Activated naive CD4-positive, alpha-beta T cell treated with anti-CD3 and anti-CD28 coated beads for 36 hours (primary cell): ENCODE measurements at regions not wholly inside any gene's neighbourhood (a gene's known extent, or its start where the extent isn't known, plus 50 kb on each side); places are given as distances from the start of the nearest gene placed in this dataset.
"Not testable (repeated sequence)": the region's sequence is repeated elsewhere in the genome, so short reads cannot be mapped to it uniquely, and the experiment has no call there.

Experiments used
- CTCF ChIA-PET: fragments of 350-600 bp; sonication (Branson Sonifier 250); formaldehyde crosslinking; loops from one replicate; lab custom pipeline; 2021; ENCODE audit warnings: antibody characterized with exemption; lab: Charles Lee
- DNase-seq: peaks from one replicate; pipeline ENCODE4 v3.0.0-alpha.2; 2020
- H3K27ac Mint-ChIP-seq: one replicate; pipeline ENCODE4 v1.8.0; 2021; ENCODE audit warnings: mild to moderate bottlenecking, mixed read lengths
- H3K27me3 Mint-ChIP-seq: one replicate; pipeline ENCODE4 v1.8.0; 2021; ENCODE audit warnings: low read depth, mixed read lengths
- H3K36me3 Mint-ChIP-seq: one replicate; pipeline ENCODE4 v1.8.0; 2021; ENCODE audit warnings: low read depth, mixed read lengths
- H3K4me1 Mint-ChIP-seq: one replicate; pipeline ENCODE4 v1.8.0; 2021; ENCODE audit warnings: low read depth, mixed read lengths
- H3K4me3 Mint-ChIP-seq: one replicate; pipeline ENCODE4 v1.8.0; 2021; ENCODE audit warnings: mild to moderate bottlenecking, moderate library complexity, mixed read lengths
- H3K9me3 Mint-ChIP-seq: one replicate; pipeline ENCODE4 v1.8.0; 2021; ENCODE audit warnings: mixed read lengths
- intact Hi-C: fragments of 100-400 bp; cut with micrococcal nuclease; formaldehyde crosslinking; loops from one replicate; pipeline ENCODE4 v1.15.1; 2023

DNA sequence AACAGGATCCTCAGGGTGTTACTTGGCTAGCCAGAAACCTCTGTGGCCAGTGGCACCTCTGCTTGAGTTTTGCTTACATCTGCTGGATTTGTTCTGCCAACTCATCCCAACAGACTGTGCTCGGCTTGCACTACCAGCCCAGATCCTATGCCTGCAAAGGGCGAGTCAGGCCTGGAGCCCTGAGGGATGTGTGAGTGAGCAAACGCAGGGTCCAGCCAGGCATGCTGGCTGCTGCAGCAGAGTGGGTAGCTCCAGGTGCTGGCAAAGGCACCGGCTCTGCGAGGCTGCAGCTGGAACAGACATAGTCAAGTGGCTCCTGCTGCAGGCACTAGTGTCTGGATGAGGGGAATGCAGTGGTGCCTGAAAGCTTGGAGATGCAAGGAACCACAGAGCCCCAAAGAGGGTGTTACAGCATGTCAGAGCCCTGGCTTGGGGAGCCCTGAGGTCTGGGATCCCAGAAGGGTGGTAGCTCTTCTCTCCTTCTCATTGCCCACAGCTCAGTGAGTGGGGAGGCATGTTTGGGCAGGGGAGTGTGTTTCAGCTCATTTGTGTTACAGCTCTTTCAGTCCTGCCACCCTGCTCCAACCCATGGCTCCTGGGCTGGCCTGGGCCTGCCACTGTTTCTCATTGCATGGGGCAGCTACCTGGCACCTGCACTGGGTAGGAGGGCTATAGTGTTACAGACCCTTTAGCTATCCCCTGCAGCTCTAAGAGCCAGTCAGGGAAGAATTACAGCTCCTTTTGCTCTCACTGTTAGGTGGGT lies 332.6 kb downstream of the TAF11L14 start:
- intact Hi-C loops: no loop called here
- no peaks in the 10 kb centered on the region for H3K27me3 Mint-ChIP-seq
- no peaks in the 10 kb centered on the region for H3K4me1 Mint-ChIP-seq
- no peak for DNase-seq
- no peaks in the 10 kb centered on the region for H3K36me3 Mint-ChIP-seq
- H3K4me3 Mint-ChIP-seq: no peak overlapping the region
- CTCF ChIA-PET: no interaction called here
- H3K27ac Mint-ChIP-seq: no peak overlapping the region
- H3K9me3 Mint-ChIP-seq: peaks cover 7% of the 10 kb centered on the region

- no peaks in the 10 kb centered on the region for H3K4me1 Mint-ChIP-seq
- CTCF ChIA-PET: no interaction called here
- intact Hi-C loops: no loop called here
- no peaks in the 10 kb centered on the region for H3K27me3 Mint-ChIP-seq
- no peaks in the 10 kb centered on the region for H3K36me3 Mint-ChIP-seq
- DNase-seq: no peak
- no peak overlapping the region for H3K4me3 Mint-ChIP-seq
- no peaks in the 10 kb centered on the region for H3K9me3 Mint-ChIP-seq
- H3K27ac Mint-ChIP-seq: no peak overlapping the region
Measured at GRCh38 chr5:17976404-17976803, 342.1 kb downstream of the TAF11L14 start.

DNA sequence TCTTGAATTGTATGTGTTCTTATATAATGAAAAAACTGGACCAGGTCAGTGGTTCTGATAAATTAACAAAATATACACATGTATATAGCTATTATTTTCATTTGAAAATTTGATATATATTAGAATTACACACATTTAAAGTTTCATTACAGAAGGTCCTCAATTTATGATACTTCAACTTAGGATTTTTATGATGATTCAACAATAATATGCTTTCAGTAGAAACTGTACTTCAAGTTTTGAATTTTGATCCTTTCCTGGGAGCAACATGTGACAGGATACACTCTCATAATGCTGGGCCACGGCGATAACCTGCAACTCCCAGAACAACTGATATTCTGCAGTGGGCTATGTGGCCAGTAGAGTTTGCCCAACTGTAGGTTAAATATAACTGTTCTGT lies 344.7 kb downstream of the TAF11L14 start:
- Mint-ChIP-seq H3K27me3 (no peaks in the 10 kb centered on the region), H3K36me3 (no peaks in the 10 kb centered on the region), H3K9me3 (peaks cover 3% of the 10 kb centered on the region), H3K4me1 (no peaks in the 10 kb centered on the region), H3K4me3 (no peak overlapping the region), H3K27ac (no peak overlapping the region)
- intact Hi-C loops: no loop called here
- DNase-seq: no peak
- CTCF ChIA-PET: no interaction called here

DNA sequence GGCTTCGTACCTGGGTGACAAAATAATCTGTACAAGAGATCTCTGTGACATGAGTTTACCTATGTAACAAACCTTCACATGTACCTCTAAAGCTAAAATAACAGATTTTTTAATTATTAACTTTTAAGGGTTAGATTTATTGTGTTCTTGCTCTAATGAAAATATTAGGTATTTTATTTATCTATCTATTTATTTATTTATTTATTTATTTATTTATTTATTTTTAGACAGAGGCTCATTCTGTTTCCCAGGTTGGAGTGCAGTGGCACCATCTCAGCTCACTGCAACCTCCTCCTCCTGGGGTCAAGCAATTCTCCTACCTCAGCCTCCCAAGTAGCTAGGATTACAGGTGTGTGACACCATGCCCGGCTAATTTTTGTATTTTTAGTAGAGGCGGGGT lies 348.4 kb downstream of the TAF11L14 start:
- H3K4me1 Mint-ChIP-seq, H3K4me3 Mint-ChIP-seq, CTCF ChIA-PET, H3K27me3 Mint-ChIP-seq, H3K9me3 Mint-ChIP-seq, H3K36me3 Mint-ChIP-seq, H3K27ac Mint-ChIP-seq, intact Hi-C loops, DNase-seq: not testable (repeated sequence)

GRCh38 chr5:17989036-17989435 lies 354.8 kb downstream of the TAF11L14 start:
- Mint-ChIP-seq H3K4me3 (no peak overlapping the region), H3K36me3 (no peaks in the 10 kb centered on the region), H3K9me3 (no peaks in the 10 kb centered on the region), H3K4me1 (no peaks in the 10 kb centered on the region), H3K27me3 (no peaks in the 10 kb centered on the region), H3K27ac (no peak overlapping the region)
- DNase-seq: no peak
- intact Hi-C loops: no loop called here
- CTCF ChIA-PET: no interaction called here

- H3K9me3 Mint-ChIP-seq: no peaks in the 10 kb centered on the region
- no peak overlapping the region for H3K4me3 Mint-ChIP-seq
- intact Hi-C loops: no loop called here
- no peak overlapping the region for H3K27ac Mint-ChIP-seq
- CTCF ChIA-PET: no interaction called here
- H3K36me3 Mint-ChIP-seq: no peaks in the 10 kb centered on the region
- no peaks in the 10 kb centered on the region for H3K4me1 Mint-ChIP-seq
- DNase-seq: no peak
- no peaks in the 10 kb centered on the region for H3K27me3 Mint-ChIP-seq
Measured at GRCh38 chr5:17989567-17990563, 355.6 kb downstream of the TAF11L14 start.

- Mint-ChIP-seq H3K27me3 (no peaks in the 10 kb centered on the region), H3K9me3 (no peaks in the 10 kb centered on the region), H3K36me3 (no peaks in the 10 kb centered on the region), H3K27ac (no peak overlapping the region), H3K4me1 (no peaks in the 10 kb centered on the region), H3K4me3 (no peak overlapping the region)
- no peak for DNase-seq
- intact Hi-C loops: no loop called here
- CTCF ChIA-PET: no interaction called here
Measured at GRCh38 chr5:17991775-17992174, 357.5 kb downstream of the TAF11L14 start.

DNA sequence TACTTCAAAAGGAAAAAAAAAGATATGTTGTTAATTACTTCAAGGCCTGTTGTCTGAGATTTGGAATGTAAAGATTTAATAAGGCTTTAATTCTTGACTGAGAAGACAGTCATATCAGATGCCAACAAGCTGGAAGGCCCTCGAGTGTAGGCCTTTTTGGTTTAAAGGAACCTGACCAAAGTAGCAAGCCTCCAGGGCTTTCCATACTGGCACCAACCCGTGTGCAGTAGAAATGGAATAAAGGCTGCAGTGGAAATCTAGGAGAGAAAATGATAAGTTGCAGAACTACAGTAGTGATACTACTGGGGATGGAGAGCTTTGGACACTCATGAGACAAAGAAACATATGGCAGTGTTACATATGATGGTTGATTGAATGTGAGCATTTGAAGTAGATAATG lies 358.0 kb downstream of the TAF11L14 start:
- Mint-ChIP-seq H3K27me3 (no peaks in the 10 kb centered on the region), H3K27ac (no peak overlapping the region), H3K4me1 (no peaks in the 10 kb centered on the region), H3K4me3 (no peak overlapping the region), H3K36me3 (no peaks in the 10 kb centered on the region), H3K9me3 (no peaks in the 10 kb centered on the region)
- intact Hi-C loops: no loop called here
- CTCF ChIA-PET: no interaction called here
- no peak for DNase-seq

GRCh38 chr5:17995997-17996396 lies 361.7 kb downstream of the TAF11L14 start:
- H3K27ac Mint-ChIP-seq: no peak overlapping the region
- no peaks in the 10 kb centered on the region for H3K36me3 Mint-ChIP-seq
- H3K9me3 Mint-ChIP-seq: peaks cover 2% of the 10 kb centered on the region
- no peaks in the 10 kb centered on the region for H3K4me1 Mint-ChIP-seq
- CTCF ChIA-PET: no interaction called here
- no peaks in the 10 kb centered on the region for H3K27me3 Mint-ChIP-seq
- intact Hi-C loops: no loop called here
- no peak for DNase-seq
- no peak overlapping the region for H3K4me3 Mint-ChIP-seq

DNA sequence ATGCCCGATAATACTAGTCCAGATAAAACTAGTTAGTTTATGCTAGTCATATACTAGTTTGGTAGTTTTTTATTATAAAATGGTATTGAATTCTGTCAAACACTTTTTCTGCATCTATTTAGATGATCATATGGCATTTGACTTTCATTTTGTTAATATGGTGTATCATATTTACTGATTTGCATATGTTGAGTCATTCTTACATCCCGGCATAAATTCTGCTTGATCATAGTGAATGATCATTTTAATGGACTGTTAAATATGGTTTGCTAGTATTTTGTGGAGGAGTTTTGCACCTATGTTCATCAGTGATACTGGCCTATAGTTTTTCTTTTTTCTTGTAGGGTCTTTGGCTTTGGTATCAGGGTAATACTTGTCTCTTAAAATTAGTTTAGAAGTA lies 365.6 kb downstream of the TAF11L14 start:
- Mint-ChIP-seq H3K36me3 (no peaks in the 10 kb centered on the region), H3K4me1 (no peaks in the 10 kb centered on the region), H3K9me3 (peaks cover 7% of the 10 kb centered on the region), H3K4me3 (no peak overlapping the region), H3K27ac (no peak overlapping the region), H3K27me3 (no peaks in the 10 kb centered on the region)
- intact Hi-C loops: no loop called here
- DNase-seq: no peak
- CTCF ChIA-PET: no interaction called here

DNA sequence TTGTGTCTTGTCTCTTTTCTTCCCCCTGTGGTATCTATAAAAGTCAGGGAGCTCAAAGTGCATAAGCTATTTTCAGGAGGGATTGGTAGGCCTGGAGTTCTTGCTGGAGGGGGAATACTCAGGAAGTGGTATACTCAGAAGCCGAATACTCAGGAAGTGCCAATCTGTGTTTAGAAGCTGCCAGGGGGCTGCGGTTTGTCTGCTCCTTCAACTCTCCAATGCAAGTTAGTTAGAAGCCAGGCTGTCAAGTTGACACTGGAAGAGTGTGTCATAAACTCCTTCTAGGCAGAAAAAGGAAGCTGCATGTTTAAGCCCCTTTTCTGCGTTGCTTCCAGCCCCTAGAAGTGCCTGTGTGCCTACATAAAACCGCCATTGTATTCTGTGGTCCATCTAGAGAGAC lies 366.5 kb downstream of the TAF11L14 start:
- Mint-ChIP-seq H3K9me3 (peaks cover 14% of the 10 kb centered on the region), H3K27me3 (no peaks in the 10 kb centered on the region), H3K4me1 (no peaks in the 10 kb centered on the region), H3K27ac (no peak overlapping the region), H3K4me3 (no peak overlapping the region), H3K36me3 (no peaks in the 10 kb centered on the region)
- intact Hi-C loops: no loop called here
- CTCF ChIA-PET: no interaction called here
- DNase-seq: no peak

GRCh38 chr5:18003312-18003711 lies 369.1 kb downstream of the TAF11L14 start:
- H3K9me3 Mint-ChIP-seq: peaks cover 16% of the 10 kb centered on the region
- H3K27me3 Mint-ChIP-seq: no peaks in the 10 kb centered on the region
- H3K4me1 Mint-ChIP-seq: no peaks in the 10 kb centered on the region
- no peak overlapping the region for H3K4me3 Mint-ChIP-seq
- CTCF ChIA-PET: no interaction called here
- no peak overlapping the region for H3K27ac Mint-ChIP-seq
- no peaks in the 10 kb centered on the region for H3K36me3 Mint-ChIP-seq
- intact Hi-C loops: no loop called here
- DNase-seq: no peak

DNA sequence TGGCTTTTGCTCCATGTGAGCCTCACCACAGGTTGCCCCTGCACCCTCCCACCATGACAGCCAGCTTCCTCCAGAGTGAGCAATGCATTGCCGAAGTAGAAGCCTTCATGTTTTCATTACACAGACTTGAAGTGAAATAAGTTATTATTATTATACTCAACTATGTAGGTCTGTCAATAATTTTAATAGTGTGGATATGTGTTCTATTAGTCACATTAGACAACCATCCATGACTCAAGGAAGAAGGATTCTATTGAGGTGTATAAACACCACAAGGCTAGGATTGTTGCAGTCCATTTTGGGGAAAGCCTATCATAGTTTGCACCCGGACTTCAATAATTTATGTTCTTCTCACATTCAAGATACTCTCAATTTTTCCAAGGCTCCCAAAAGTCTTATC lies 369.5 kb downstream of the TAF11L14 start:
- intact Hi-C loops: no loop called here
- Mint-ChIP-seq H3K27me3 (no peaks in the 10 kb centered on the region), H3K4me1 (no peaks in the 10 kb centered on the region), H3K27ac (no peak overlapping the region), H3K9me3 (peaks cover 17% of the 10 kb centered on the region), H3K4me3 (no peak overlapping the region), H3K36me3 (no peaks in the 10 kb centered on the region)
- DNase-seq: no peak
- CTCF ChIA-PET: no interaction called here
